DMS79 (cell line): ENCODE measurements at regions not wholly inside any gene's neighbourhood (a gene's known extent, or its start where the extent isn't known, plus 50 kb on each side); places are given as distances from the start of the nearest gene placed in this dataset.
"Not testable (repeated sequence)": the region's sequence is repeated elsewhere in the genome, so short reads cannot be mapped to it uniquely, and the experiment has no call there.

Experiments
- DNase-seq: peaks from one replicate; lab custom pipeline; 2025; lab: John Stamatoyannopoulos, UW

- no peak for DNase-seq
These were observed 297.5 kb upstream of the PABPC4L start for GRCh38 chr4:134499074-134499473.

GRCh38 chr4:134490863-134491262, 289.3 kb upstream of the PABPC4L start:
- no peak for DNase-seq

GRCh38 chr4:134483514-134483913, 281.9 kb upstream of the PABPC4L start:
- DNase-seq: not testable (repeated sequence)

GRCh38 chr4:134471569-134471968, 270.0 kb upstream of the PABPC4L start:
- DNase-seq: no peak

GRCh38 chr4:134470544-134470943, 269.0 kb upstream of the PABPC4L start:
- no peak for DNase-seq

- no peak for DNase-seq
These were observed 263.8 kb upstream of the PABPC4L start for GRCh38 chr4:134465417-134465816.

- DNase-seq: no peak
These were observed 262.2 kb upstream of the PABPC4L start for GRCh38 chr4:134463771-134464170.

- DNase-seq: no peak
These were observed 225.2 kb upstream of the PABPC4L start for GRCh38 chr4:134426821-134427220.

GRCh38 chr4:134425756-134426155, 224.2 kb upstream of the PABPC4L start:
- no peak for DNase-seq

GRCh38 chr4:134422776-134423175, 221.2 kb upstream of the PABPC4L start:
- no peak for DNase-seq

GRCh38 chr4:134421734-134422133, 220.1 kb upstream of the PABPC4L start:
- DNase-seq: no peak

- DNase-seq: no peak
These were observed 207.3 kb upstream of the PABPC4L start for GRCh38 chr4:134408897-134409296.

- DNase-seq: no peak
These were observed 200.2 kb upstream of the PABPC4L start for GRCh38 chr4:134401798-134402197.

- no peak for DNase-seq
These were observed 192.0 kb upstream of the PABPC4L start for GRCh38 chr4:134393592-134393991.

GRCh38 chr4:134390319-134390718, 188.7 kb upstream of the PABPC4L start:
- DNase-seq: no peak

- no peak for DNase-seq
These were observed 186.8 kb upstream of the PABPC4L start for GRCh38 chr4:134388351-134388750.

GRCh38 chr4:134382478-134383227, 181.1 kb upstream of the PABPC4L start:
- DNase-seq: no peak

- DNase-seq: no peak
These were observed 174.2 kb upstream of the PABPC4L start for GRCh38 chr4:134375775-134376174.

GRCh38 chr4:134365852-134366251, 164.3 kb upstream of the PABPC4L start:
- DNase-seq: no peak

- DNase-seq: no peak
These were observed 163.3 kb upstream of the PABPC4L start for GRCh38 chr4:134364928-134365327.

- DNase-seq: no peak
These were observed 143.7 kb upstream of the PABPC4L start for GRCh38 chr4:134345244-134345643.

GRCh38 chr4:134343656-134344055, 142.1 kb upstream of the PABPC4L start:
- DNase-seq: no peak

GRCh38 chr4:134343081-134343480, 141.5 kb upstream of the PABPC4L start:
- DNase-seq: no peak

- no peak for DNase-seq
These were observed 136.0 kb upstream of the PABPC4L start for GRCh38 chr4:134337574-134337973.
